ENCODE measurements at regions not wholly inside any gene's neighbourhood (a gene's known extent, or its start where the extent isn't known, plus 50 kb on each side); places are given as distances from the start of the nearest gene placed in this dataset.

DNA sequence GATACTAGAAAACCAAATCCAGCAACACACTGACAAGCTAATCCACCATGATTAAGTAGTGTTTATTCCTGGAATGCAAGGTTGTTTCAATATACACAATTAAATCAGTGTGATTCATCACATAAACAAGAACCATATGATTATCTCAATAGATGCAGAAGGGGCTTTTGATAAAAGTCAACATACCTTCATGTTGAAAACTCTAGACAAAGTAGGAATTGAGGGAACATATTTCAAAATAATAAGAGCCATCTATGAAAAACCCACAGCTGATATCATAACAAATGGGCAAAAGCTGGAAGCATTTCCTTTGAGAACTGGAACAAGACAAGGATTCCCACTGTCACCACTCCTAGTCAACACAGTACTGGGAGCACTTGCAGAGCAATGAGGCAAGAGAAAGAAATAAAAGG lies 213.6 kb upstream of the CSNK1A1L start:
- Histone ChIP-seq H3K27ac (ENCODE audit: low read depth, low read length) (no peak overlapping the region), H4K20me1 (ENCODE audit: control insufficient read depth, insufficient read depth, low read depth, low read length) (no peaks in the 10 kb centered on the region), H3K79me2 (ENCODE audit: control insufficient read depth, low read length) (no peaks in the 10 kb centered on the region), H3K4me1 (ENCODE audit: control insufficient read depth, low read length) (no peaks in the 10 kb centered on the region), H3K4me2 (ENCODE audit: low read length) (no peak overlapping the region), H3K36me3 (ENCODE audit: control insufficient read depth, low read length) (no peaks in the 10 kb centered on the region), H3K27me3 (ENCODE audit: control insufficient read depth, low read length) (no peaks in the 10 kb centered on the region), H3K9me3 (ENCODE audit: control insufficient read depth, insufficient read depth, low read length) (no peaks in the 10 kb centered on the region; the same call in 1 of the 2 replicates), H3K9me2 (replicated peaks; ENCODE audit: control insufficient read depth, low read length) (no peaks in the 10 kb centered on the region), H3F3A (ENCODE audit: control insufficient read depth, insufficient read depth) (no peaks in the 10 kb centered on the region), H3K4me3 (ENCODE audit: low read length) (no peak overlapping the region)
- TF ChIP-seq, protein P1, sequence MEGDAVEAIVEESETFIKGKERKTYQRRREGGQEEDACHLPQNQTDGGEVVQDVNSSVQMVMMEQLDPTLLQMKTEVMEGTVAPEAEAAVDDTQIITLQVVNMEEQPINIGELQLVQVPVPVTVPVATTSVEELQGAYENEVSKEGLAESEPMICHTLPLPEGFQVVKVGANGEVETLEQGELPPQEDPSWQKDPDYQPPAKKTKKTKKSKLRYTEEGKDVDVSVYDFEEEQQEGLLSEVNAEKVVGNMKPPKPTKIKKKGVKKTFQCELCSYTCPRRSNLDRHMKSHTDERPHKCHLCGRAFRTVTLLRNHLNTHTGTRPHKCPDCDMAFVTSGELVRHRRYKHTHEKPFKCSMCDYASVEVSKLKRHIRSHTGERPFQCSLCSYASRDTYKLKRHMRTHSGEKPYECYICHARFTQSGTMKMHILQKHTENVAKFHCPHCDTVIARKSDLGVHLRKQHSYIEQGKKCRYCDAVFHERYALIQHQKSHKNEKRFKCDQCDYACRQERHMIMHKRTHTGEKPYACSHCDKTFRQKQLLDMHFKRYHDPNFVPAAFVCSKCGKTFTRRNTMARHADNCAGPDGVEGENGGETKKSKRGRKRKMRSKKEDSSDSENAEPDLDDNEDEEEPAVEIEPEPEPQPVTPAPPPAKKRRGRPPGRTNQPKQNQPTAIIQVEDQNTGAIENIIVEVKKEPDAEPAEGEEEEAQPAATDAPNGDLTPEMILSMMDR (IDR thresholded peaks at IDR 0.05; ENCODE audit: low read depth, low read length, poor library complexity, severe bottlenecking): no peak
- TF ChIP-seq EZH2phosphoT487 (IDR thresholded peaks at IDR 0.05; ENCODE audit: borderline replicate concordance, low read length): no peak

DNA sequence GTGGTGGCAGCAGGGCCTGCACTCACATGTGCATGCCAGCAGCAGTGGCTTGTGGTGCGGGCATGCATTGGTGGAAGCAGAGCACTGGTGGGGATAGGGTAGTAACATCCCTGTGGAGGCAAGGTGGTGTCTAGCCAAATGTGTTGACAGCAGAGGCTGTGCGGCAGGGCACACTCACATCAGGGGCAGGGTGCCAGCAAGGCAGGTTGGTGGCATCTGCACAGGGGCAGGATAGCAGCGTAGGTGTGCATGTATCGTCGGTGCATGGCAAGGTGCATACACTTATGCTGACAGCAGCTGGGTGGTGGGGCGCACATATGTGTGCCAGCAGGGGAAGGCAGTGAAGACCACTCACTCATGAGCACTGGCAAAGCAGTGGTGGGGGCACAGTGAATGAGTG lies 211.5 kb upstream of the CSNK1A1L start:
- Histone ChIP-seq H3K9me3 (ENCODE audit: control insufficient read depth, insufficient read depth, low read length) (no peaks in the 10 kb centered on the region; the same call in 1 of the 2 replicates), H3F3A (ENCODE audit: control insufficient read depth, insufficient read depth) (no peaks in the 10 kb centered on the region), H3K36me3 (ENCODE audit: control insufficient read depth, low read length) (no peaks in the 10 kb centered on the region), H3K4me2 (ENCODE audit: low read length) (no peak overlapping the region), H4K20me1 (ENCODE audit: control insufficient read depth, insufficient read depth, low read depth, low read length) (no peaks in the 10 kb centered on the region), H3K27ac (ENCODE audit: low read depth, low read length) (no peak overlapping the region), H3K4me1 (ENCODE audit: control insufficient read depth, low read length) (no peaks in the 10 kb centered on the region), H3K79me2 (ENCODE audit: control insufficient read depth, low read length) (no peaks in the 10 kb centered on the region), H3K27me3 (ENCODE audit: control insufficient read depth, low read length) (no peaks in the 10 kb centered on the region), H3K4me3 (ENCODE audit: low read length) (no peak overlapping the region), H3K9me2 (replicated peaks; ENCODE audit: control insufficient read depth, low read length) (no peaks in the 10 kb centered on the region)
- TF ChIP-seq EZH2phosphoT487 (IDR thresholded peaks at IDR 0.05; ENCODE audit: borderline replicate concordance, low read length): no peak
- TF ChIP-seq, protein P1 (IDR thresholded peaks at IDR 0.05; ENCODE audit: low read depth, low read length, poor library complexity, severe bottlenecking): no peak

DNA sequence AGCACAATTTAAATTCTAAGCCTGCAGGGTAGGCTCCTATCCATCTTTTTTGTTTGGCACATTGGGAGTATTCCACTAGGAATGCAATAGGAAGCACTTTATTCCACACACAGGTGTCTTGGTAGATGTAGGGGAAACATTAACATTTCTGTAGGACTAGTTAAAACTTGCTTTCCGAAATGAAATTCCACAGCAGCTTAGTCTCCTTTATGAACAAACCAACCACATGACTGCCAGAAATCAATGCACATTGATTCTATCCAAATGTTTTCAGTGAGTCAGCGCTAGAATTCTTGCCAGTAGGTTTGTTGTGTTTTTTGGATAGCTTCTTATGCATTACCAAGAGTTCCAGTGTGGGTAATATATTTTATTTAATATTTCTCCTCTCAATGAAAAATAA lies 207.9 kb upstream of the CSNK1A1L start:
- no peaks in the 10 kb centered on the region for H3K27me3 ChIP-seq (ENCODE audit: control insufficient read depth, low read length)
- H3K9me3 ChIP-seq (ENCODE audit: control insufficient read depth, insufficient read depth, low read length): no peaks in the 10 kb centered on the region; the same call in 1 of the 2 replicates
- no peaks in the 10 kb centered on the region for H3K4me1 ChIP-seq (ENCODE audit: control insufficient read depth, low read length)
- no peak overlapping the region for H3K4me3 ChIP-seq (ENCODE audit: low read length)
- no peak for TF ChIP-seq EZH2phosphoT487 (IDR thresholded peaks at IDR 0.05; ENCODE audit: borderline replicate concordance, low read length)
- TF ChIP-seq, protein P1 (IDR thresholded peaks at IDR 0.05; ENCODE audit: low read depth, low read length, poor library complexity, severe bottlenecking): no peak
- H3F3A ChIP-seq (ENCODE audit: control insufficient read depth, insufficient read depth): no peaks in the 10 kb centered on the region
- no peaks in the 10 kb centered on the region for H3K36me3 ChIP-seq (ENCODE audit: control insufficient read depth, low read length)
- no peaks in the 10 kb centered on the region for H4K20me1 ChIP-seq (ENCODE audit: control insufficient read depth, insufficient read depth, low read depth, low read length)
- H3K79me2 ChIP-seq (ENCODE audit: control insufficient read depth, low read length): no peaks in the 10 kb centered on the region
- no peak overlapping the region for H3K27ac ChIP-seq (ENCODE audit: low read depth, low read length)
- H3K9me2 ChIP-seq (replicated peaks; ENCODE audit: control insufficient read depth, low read length): no peaks in the 10 kb centered on the region
- H3K4me2 ChIP-seq (ENCODE audit: low read length): no peak overlapping the region

Data from DOHH2 (cell line).